SK-N-SH (cell line): ENCODE measurements at regions not wholly inside any gene's neighbourhood (a gene's known extent, or its start where the extent isn't known, plus 50 kb on each side); places are given as distances from the start of the nearest gene placed in this dataset.

Experiments
- CTCF ChIA-PET: fragments of 300-600, 350-600 bp; formaldehyde crosslinking; extraction: SDS; loops from one replicate; lab custom pipeline; 2021; lab: Yijun Ruan, JAX
- POLR2A ChIA-PET: fragments of 350-600 bp; sonication (Branson Sonifier 250); formaldehyde crosslinking; extraction: SDS; loops from one replicate; lab custom pipeline; 2020; ENCODE audit warnings: antibody characterized with exemption, inconsistent platforms; lab: Yijun Ruan, JAX
- DNase-seq: peaks from one replicate; pipeline ENCODE4 v3.0.0; 2012
- H2AFZ ChIP-seq: fragments of 200-600 bp; sonication (generic); 2 replicates; pipeline ENCODE4 v1.8.1; 2016; ENCODE audit warnings: antibody characterized with exemption, mild to moderate bottlenecking, low read depth
- H3F3A ChIP-seq: fragments of 200-600 bp; sonication (generic); replicated peaks from 2 replicates; pipeline ENCODE3; 2016; ENCODE audit warnings: antibody characterized with exemption, mild to moderate bottlenecking; ENCODE audit not compliant: insufficient read depth
- H3K27ac ChIP-seq, 2 experiments: fragments of 200-500 bp in 1 of 2; fragments of 200-600 bp in 1 of 2; sonication (Bioruptor generic) in 1 of 2; sonication (generic), shearing (Covaris generic) in 1 of 2; 2 replicates each; pipeline versions ENCODE4 v1.5.1 to v1.6.1; 2014 to 2016; ENCODE audit warnings: low read depth in 2 of 2, inconsistent platforms in 1 of 2, low read length in 1 of 2, mild to moderate bottlenecking in 1 of 2, mixed read lengths in 1 of 2
- H3K27me3 ChIP-seq: fragments of 200-600 bp; sonication (generic), shearing (Covaris generic); 2 replicates; pipeline ENCODE4 v1.6.1; 2016; ENCODE audit warnings: mixed run types; ENCODE audit not compliant: insufficient read depth
- H3K36me3 ChIP-seq, 2 experiments: fragments of 200-500 bp in 1 of 2; fragments of 200-600 bp in 1 of 2; sonication (Bioruptor generic) in 1 of 2; sonication (generic) in 1 of 2; replicated peaks in 1 of 2; 2 replicates each; pipeline versions ENCODE3 to v1.5.1; 2014 to 2016; ENCODE audit warnings: low read length in 1 of 2, mild to moderate bottlenecking in 1 of 2; ENCODE audit not compliant: insufficient read depth in 2 of 2, control insufficient read depth in 1 of 2
- H3K4me1 ChIP-seq, 2 experiments: fragments of 200-500 bp in 1 of 2; fragments of 200-600 bp in 1 of 2; sonication (Bioruptor generic) in 1 of 2; sonication (generic), shearing (Covaris generic) in 1 of 2; 2 replicates each; pipeline versions ENCODE4 v1.5.1 to v1.6.1; 2014 to 2016; ENCODE audit warnings: low read depth in 1 of 2, low read length in 1 of 2, mixed run types in 1 of 2; ENCODE audit not compliant: insufficient read depth in 2 of 2, control insufficient read depth in 1 of 2
- H3K4me2 ChIP-seq: fragments of 200-600 bp; sonication (generic), shearing (Covaris generic); 2 replicates; pipeline ENCODE4 v1.6.1; 2017; ENCODE audit warnings: mixed run types
- H3K4me3 ChIP-seq, 2 experiments: fragments of 200-500 bp in 1 of 2; fragments of 200-600 bp in 1 of 2; sonication (Bioruptor generic) in 1 of 2; sonication (generic), shearing (Covaris generic) in 1 of 2; 2 replicates each; pipeline versions ENCODE4 v1.5.1 to v1.8.1; 2014 to 2016; ENCODE audit warnings: low read depth in 2 of 2, inconsistent platforms in 1 of 2, low read length in 1 of 2, mild to moderate bottlenecking in 1 of 2, mixed read lengths in 1 of 2, moderate library complexity in 1 of 2
- H3K79me2 ChIP-seq: fragments of 200-600 bp; sonication (generic); 2 replicates; pipeline ENCODE4 v1.8.1; 2017; ENCODE audit warnings: mild to moderate bottlenecking; ENCODE audit not compliant: insufficient read depth
- H3K9ac ChIP-seq: fragments of 200-600 bp; sonication (generic); 2 replicates; pipeline ENCODE4 v1.6.1; 2017; ENCODE audit warnings: mixed run types
- H3K9me2 ChIP-seq: fragments of 200-600 bp; sonication (generic); 2 replicates; pipeline ENCODE4 v1.6.1; 2017; ENCODE audit warnings: mixed run types
- H3K9me3 ChIP-seq: fragments of 200-600 bp; sonication (generic); 2 replicates; pipeline ENCODE4 v1.6.1; 2017; ENCODE audit warnings: mixed run types, mild to moderate bottlenecking, moderate library complexity
- H4K20me1 ChIP-seq: fragments of 200-600 bp; sonication (generic); 2 replicates; pipeline ENCODE4 v1.6.1; 2017; ENCODE audit warnings: mild to moderate bottlenecking, mixed run types; ENCODE audit not compliant: insufficient read depth
- CHD2 ChIP-seq: fragments of 150-350 bp; IDR thresholded peaks from 2 replicates; pipeline ENCODE4 v1.6.1; 2018; ENCODE audit warnings: low read length; ENCODE audit not compliant: partially characterized antibody
- FOXM1 ChIP-seq: IDR thresholded peaks from 2 replicates; pipeline ENCODE4 v1.4.0; 2012; ENCODE audit warnings: low read depth, mild to moderate bottlenecking
- IRF3 ChIP-seq: fragments of 150-350 bp; IDR thresholded peaks from 2 replicates; pipeline ENCODE4 v1.6.1; 2016; ENCODE audit warnings: mild to moderate bottlenecking, low read depth, low read length
- JUND ChIP-seq: IDR thresholded peaks from 2 replicates; pipeline ENCODE4 v1.4.0; 2012
- MAX ChIP-seq: IDR thresholded peaks from 2 replicates; pipeline ENCODE4 v1.4.0; 2012; ENCODE audit warnings: low read depth
- PBX3 ChIP-seq: IDR thresholded peaks from 2 replicates; pipeline ENCODE4; 2012
- SIN3A ChIP-seq: IDR thresholded peaks from 2 replicates; pipeline ENCODE4 v1.6.1; 2012; ENCODE audit warnings: low read depth, mild to moderate bottlenecking, low read length, moderate library complexity, borderline replicate concordance
- TAF1 ChIP-seq: IDR thresholded peaks from 2 replicates; pipeline ENCODE4 v1.6.1; 2012; ENCODE audit warnings: low read depth, mild to moderate bottlenecking, low read length, moderate library complexity, borderline replicate concordance
- TEAD4 ChIP-seq: IDR thresholded peaks from 2 replicates; pipeline ENCODE4 v1.4.0; 2012; ENCODE audit warnings: mild to moderate bottlenecking, borderline replicate concordance; ENCODE audit not compliant: insufficient read depth
- USF1 ChIP-seq: IDR thresholded peaks from 2 replicates; pipeline ENCODE4 v1.4.0; 2012; ENCODE audit warnings: low read depth, borderline replicate concordance
- YY1 ChIP-seq: IDR thresholded peaks from 2 replicates; pipeline ENCODE4 v1.4.0; 2012; ENCODE audit warnings: low read depth, mild to moderate bottlenecking
- WGBS: methylation state at CpG from one replicate; pipeline ENCODE4 v1.1.6; 2017; ENCODE audit warnings: low lambda C conversion rate; 5-methylcytosine and 5-hydroxymethylcytosine counted together

- no peak for DNase-seq
- no peaks in the 10 kb centered on the region for H3K36me3 ChIP-seq
- H3K27ac ChIP-seq: no peak overlapping the region
- H3K4me2 ChIP-seq: no peak overlapping the region
- H3K27me3 ChIP-seq: no peaks in the 10 kb centered on the region
- POLR2A ChIA-PET: no interaction called here
- H2AFZ ChIP-seq: no peak overlapping the region
- H3K9ac ChIP-seq: no peak overlapping the region
- H4K20me1 ChIP-seq: no peaks in the 10 kb centered on the region
- peaks cover 15% of the 10 kb centered on the region for H3F3A ChIP-seq
- no peaks in the 10 kb centered on the region for H3K79me2 ChIP-seq
- TF ChIP-seq JUND: no peak
- TF ChIP-seq, all 33 proteins: peak for 0
- Histone ChIP-seq H3K4me1 (peaks cover 0 to 3% of the 10 kb centered on the region in 2 experiments; a peak in 1 of 4 replicates), H3K9me3 (no peaks in the 10 kb centered on the region; the same call in 1 of the 2 replicates), H3K4me3 (no peak overlapping the region), H3K9me2 (no peaks in the 10 kb centered on the region)
- CTCF ChIA-PET: no interaction called here
- WGBS: 65% methylated on average over 3 of the region's 3 CpGs
Observed at GRCh38 chr12:126224032-126224431, 1158.8 kb downstream of the AACS start.

GRCh38 chr12:126228936-126229335 lies 1163.7 kb downstream of the AACS start:
- Histone ChIP-seq H3K4me3 (no peak overlapping the region), H3K79me2 (no peaks in the 10 kb centered on the region), H3K4me1 (no peaks in the 10 kb centered on the region), H3K27ac (no peak overlapping the region)
- CTCF ChIA-PET: interaction anchor here (1.1 to 1.5 kb wide), 2 partner anchors 14 to 160 kb away, joined by 3 read pairs; no protein-coding TSS in a partner anchor
- TF ChIP-seq IRF3: no peak
- TF ChIP-seq, all 33 proteins: peak for 0
- H3K9me3 ChIP-seq: no peaks in the 10 kb centered on the region
- H3K4me2 ChIP-seq: no peak overlapping the region
- H2AFZ ChIP-seq: no peak overlapping the region
- H3K9ac ChIP-seq: no peak overlapping the region
- WGBS: 47% methylated on average over 2 of the region's 2 CpGs
- H3K9me2 ChIP-seq: no peaks in the 10 kb centered on the region
- POLR2A ChIA-PET: no interaction called here
- no peaks in the 10 kb centered on the region for H3F3A ChIP-seq
- no peaks in the 10 kb centered on the region for H4K20me1 ChIP-seq
- DNase-seq: no peak
- no peaks in the 10 kb centered on the region for H3K27me3 ChIP-seq
- no peaks in the 10 kb centered on the region for H3K36me3 ChIP-seq

- no peak overlapping the region for H3K4me3 ChIP-seq
- no peaks in the 10 kb centered on the region for H3K36me3 ChIP-seq
- no peak overlapping the region for H3K27ac ChIP-seq
- no peaks in the 10 kb centered on the region for H3K9me3 ChIP-seq
- no peaks in the 10 kb centered on the region for H3F3A ChIP-seq
- H3K27me3 ChIP-seq: no peaks in the 10 kb centered on the region
- no peak overlapping the region for H2AFZ ChIP-seq
- TF ChIP-seq YY1: no peak
- TF ChIP-seq MAX: no peak
- TF ChIP-seq CHD2: no peak
- no peak for TF ChIP-seq FOXM1
- no peak for TF ChIP-seq USF1
- TF ChIP-seq SIN3A: no peak
- no peak for TF ChIP-seq TAF1
- no peak for TF ChIP-seq TEAD4
- no peak for TF ChIP-seq PBX3
- no peaks in the 10 kb centered on the region for H3K9me2 ChIP-seq
- H3K79me2 ChIP-seq: no peaks in the 10 kb centered on the region
- no peaks in the 10 kb centered on the region for H3K4me1 ChIP-seq
- DNase-seq: no peak
- POLR2A ChIA-PET: no interaction called here
- CTCF ChIA-PET: no interaction called here
- no peak overlapping the region for H3K9ac ChIP-seq
- H3K4me2 ChIP-seq: no peak overlapping the region
- 11% methylated on average over 3 of the region's 3 CpGs for WGBS
- H4K20me1 ChIP-seq: no peaks in the 10 kb centered on the region
Observed at GRCh38 chr12:126232711-126233110, 1167.5 kb downstream of the AACS start.
